ENCODE measurements at regions not wholly inside any gene's neighbourhood (a gene's known extent, or its start where the extent isn't known, plus 50 kb on each side); places are given as distances from the start of the nearest gene placed in this dataset.

DNA sequence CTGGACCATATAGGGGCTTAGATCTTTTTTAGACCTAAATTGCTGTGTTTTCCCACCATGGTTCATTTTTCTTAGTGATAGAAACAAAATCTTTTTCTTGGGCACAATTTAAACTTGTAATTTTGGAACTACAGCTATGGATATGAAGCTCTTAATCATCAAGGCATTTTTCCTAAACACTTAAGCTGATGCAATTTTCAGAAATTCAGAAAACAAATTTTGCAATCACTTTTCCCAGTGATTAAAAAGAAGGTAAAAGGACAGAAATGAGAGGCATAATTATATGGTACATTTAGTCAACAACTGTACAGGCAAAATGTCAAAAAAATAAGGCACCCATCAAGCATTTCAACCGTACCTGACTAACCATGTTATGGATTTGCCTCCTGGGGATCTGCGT, 665.4 kb downstream of the XIRP2 start:
- H3K4me3 ChIP-seq (replicated peaks in 1 of 2; ENCODE audit: low read depth in 2 of 2, low read length in 2 of 2) = no peak overlapping the region
- TF ChIP-seq, protein P1, sequence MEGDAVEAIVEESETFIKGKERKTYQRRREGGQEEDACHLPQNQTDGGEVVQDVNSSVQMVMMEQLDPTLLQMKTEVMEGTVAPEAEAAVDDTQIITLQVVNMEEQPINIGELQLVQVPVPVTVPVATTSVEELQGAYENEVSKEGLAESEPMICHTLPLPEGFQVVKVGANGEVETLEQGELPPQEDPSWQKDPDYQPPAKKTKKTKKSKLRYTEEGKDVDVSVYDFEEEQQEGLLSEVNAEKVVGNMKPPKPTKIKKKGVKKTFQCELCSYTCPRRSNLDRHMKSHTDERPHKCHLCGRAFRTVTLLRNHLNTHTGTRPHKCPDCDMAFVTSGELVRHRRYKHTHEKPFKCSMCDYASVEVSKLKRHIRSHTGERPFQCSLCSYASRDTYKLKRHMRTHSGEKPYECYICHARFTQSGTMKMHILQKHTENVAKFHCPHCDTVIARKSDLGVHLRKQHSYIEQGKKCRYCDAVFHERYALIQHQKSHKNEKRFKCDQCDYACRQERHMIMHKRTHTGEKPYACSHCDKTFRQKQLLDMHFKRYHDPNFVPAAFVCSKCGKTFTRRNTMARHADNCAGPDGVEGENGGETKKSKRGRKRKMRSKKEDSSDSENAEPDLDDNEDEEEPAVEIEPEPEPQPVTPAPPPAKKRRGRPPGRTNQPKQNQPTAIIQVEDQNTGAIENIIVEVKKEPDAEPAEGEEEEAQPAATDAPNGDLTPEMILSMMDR (IDR thresholded peaks at IDR 0.05; ENCODE audit: low read depth, low read length) = no peak
- no peak for DNase-seq (ENCODE audit: low read depth in 2 of 2)

DNA sequence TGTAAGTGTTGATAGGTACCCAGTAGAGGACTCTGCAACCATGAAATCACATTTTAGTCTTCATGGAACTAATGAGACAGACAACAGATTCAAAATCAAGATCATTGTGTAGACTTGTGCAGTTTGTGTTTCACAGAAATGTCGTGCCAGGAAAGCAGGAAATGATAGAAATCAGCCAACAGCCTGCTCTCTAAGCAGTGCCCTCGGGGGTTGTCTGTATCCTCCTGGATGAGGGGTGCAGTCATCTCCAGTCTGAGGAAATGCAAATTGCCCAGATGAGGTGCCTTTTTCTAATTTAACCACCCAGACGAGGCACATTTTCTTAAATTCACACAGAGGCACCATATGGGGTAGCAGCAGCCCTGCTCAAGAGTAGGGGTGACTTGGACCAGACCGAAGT, 663.1 kb downstream of the XIRP2 start:
- H3K4me3 ChIP-seq (replicated peaks in 1 of 2; ENCODE audit: low read depth in 2 of 2, low read length in 2 of 2) = no peak overlapping the region
- TF ChIP-seq, protein P1 (IDR thresholded peaks at IDR 0.05; ENCODE audit: low read depth, low read length) = no peak
- no peak for DNase-seq (ENCODE audit: low read depth in 2 of 2)

DNA sequence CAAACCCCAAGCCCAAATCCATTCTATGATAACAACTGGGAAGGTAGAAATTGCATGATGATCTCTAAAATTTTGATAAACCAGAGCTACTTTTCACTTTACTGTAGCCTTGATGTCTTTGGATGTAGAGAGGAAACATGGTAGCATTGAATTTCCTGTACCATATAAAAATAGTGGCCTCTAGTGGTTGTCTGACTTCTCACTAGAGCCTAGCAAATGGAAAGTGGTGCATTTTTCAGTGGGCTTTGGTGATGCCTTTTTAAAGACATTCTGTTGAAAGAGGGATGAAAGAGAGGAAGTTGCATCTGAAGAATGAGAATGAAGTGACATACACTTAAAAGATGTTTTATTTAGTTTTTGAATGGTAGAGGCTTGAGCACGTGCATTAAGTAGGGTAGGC, 662.2 kb downstream of the XIRP2 start:
- DNase-seq (ENCODE audit: low read depth in 2 of 2) = peak; percentile 14 to 50
- TF ChIP-seq, protein P1 (IDR thresholded peaks at IDR 0.05; ENCODE audit: low read depth, low read length) = peak; percentile 54
- no peak overlapping the region for H3K4me3 ChIP-seq (replicated peaks in 1 of 2; ENCODE audit: low read depth in 2 of 2, low read length in 2 of 2)

DNA sequence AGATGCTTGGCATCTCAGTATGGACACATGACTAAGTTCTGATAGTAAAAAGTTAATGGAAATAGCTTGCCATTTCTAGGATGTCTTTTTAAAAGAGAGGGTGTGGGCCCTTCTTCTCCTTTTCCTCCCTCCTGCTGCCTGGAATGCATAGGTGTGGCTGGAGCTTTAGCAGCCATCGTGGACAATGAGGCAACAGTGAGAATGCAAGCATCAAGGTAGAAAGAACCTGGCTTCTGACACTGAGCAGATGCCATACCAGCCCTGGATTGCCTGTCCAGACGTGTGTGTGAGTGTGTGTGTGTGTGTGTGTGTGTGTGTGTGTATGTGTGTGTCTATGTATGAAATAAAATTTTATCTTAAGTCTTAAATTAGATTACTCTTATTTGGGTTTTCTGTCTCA, 660.1 kb downstream of the XIRP2 start:
- no peak overlapping the region for H3K4me3 ChIP-seq (replicated peaks in 1 of 2; ENCODE audit: low read depth in 2 of 2, low read length in 2 of 2)
- no peak for DNase-seq (ENCODE audit: low read depth in 2 of 2)
- TF ChIP-seq, protein P1 (IDR thresholded peaks at IDR 0.05; ENCODE audit: low read depth, low read length) = no peak

DNA sequence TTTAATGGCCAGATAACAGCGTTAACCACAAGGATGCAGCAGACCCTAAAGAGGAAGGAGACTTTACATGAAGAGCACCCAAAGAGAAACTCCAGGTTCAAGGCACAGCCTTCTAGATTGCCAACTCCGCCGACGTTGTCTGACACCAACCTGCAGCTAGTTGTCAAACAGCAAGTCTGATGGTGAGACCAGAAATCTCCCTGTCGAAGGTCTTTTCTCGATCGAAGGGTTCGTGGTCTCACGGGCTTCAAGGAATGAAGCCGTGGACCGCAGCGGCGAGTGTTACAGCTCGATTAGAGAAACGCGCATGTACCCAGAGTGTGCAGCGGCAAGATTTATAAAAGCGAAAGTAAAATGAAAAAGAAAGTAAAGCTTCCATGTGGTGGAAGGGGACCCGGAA, 656.3 kb downstream of the XIRP2 start:
- TF ChIP-seq, protein P1 (IDR thresholded peaks at IDR 0.05; ENCODE audit: low read depth, low read length) = no peak
- DNase-seq (ENCODE audit: low read depth in 2 of 2) = no peak
- H3K4me3 ChIP-seq (replicated peaks in 1 of 2; ENCODE audit: low read depth in 2 of 2, low read length in 2 of 2) = no peak overlapping the region

DNA sequence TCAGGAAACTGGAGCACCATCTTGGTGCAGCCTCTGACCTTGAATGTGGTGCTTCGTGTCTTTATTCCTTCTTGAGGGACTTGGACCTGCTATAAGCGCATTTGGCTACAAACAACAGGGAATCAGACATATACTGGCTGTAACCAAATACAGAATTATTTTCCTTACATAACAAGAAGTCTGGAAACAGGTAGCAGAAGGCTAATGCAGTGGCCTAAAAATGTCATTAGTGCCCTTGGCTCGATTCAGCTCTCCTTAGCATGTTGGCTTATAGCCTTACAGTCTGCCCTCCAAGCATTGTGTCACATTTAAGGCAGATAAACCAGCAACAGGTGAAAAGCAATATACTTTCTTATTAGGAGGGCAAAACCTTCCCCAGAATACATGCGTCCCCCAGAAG, 655.4 kb downstream of the XIRP2 start:
- no peak for DNase-seq (ENCODE audit: low read depth in 2 of 2)
- TF ChIP-seq, protein P1 (IDR thresholded peaks at IDR 0.05; ENCODE audit: low read depth, low read length) = no peak
- H3K4me3 ChIP-seq (replicated peaks in 1 of 2; ENCODE audit: low read depth in 2 of 2, low read length in 2 of 2) = no peak overlapping the region

DNA sequence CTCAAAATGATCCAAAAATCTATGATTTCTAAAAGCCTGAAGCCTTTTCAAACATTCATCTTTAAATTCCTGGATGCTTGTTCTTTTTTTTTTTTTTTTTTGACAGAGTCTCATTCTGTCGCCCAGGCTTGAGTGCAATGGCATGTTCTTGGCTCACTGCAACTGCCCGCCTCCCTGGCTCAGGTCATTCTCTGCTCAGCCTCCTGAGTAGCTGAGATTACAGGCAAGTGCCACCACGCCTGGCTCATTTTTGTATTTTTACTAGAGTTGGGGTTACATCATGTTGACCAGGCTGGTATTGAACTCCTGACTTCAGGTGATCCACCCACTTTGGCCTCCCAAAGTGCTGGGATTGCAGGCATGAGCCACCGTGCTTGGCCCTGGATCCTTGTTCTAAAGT, 649.5 kb downstream of the XIRP2 start:
- no peak overlapping the region for H3K4me3 ChIP-seq (replicated peaks in 1 of 2; ENCODE audit: low read depth in 2 of 2, low read length in 2 of 2)
- TF ChIP-seq, protein P1 (IDR thresholded peaks at IDR 0.05; ENCODE audit: low read depth, low read length) = no peak
- no peak for DNase-seq (ENCODE audit: low read depth in 2 of 2)
